ENCODE measurements at regions not wholly inside any gene's neighbourhood (a gene's known extent, or its start where the extent isn't known, plus 50 kb on each side); places are given as distances from the start of the nearest gene placed in this dataset.

GRCh38 chr1:199817266-199817665 lies 210.2 kb upstream of the NR5A2 start:
- no peak for TF ChIP-seq CTCF (IDR thresholded peaks at IDR 0.05)
- TF ChIP-seq POLR2A (IDR thresholded peaks at IDR 0.05), result no peak
